WTC11 (cell line): ENCODE measurements at regions not wholly inside any gene's neighbourhood (a gene's known extent, or its start where the extent isn't known, plus 50 kb on each side); places are given as distances from the start of the nearest gene placed in this dataset.

Source experiments
- ATF3 ChIP-seq: sonication (generic); formaldehyde crosslinking; conservative IDR thresholded peaks from 2 replicates; pipeline ENCODE4 v1.8.1; 2022; ENCODE audit warnings: mild to moderate bottlenecking, missing genetic modification reagents
- CREB1 ChIP-seq: sonication (generic); formaldehyde crosslinking; IDR thresholded peaks from 2 replicates; pipeline ENCODE4 v1.8.0; 2023; ENCODE audit warnings: mild to moderate bottlenecking, missing genetic modification reagents
- CREM ChIP-seq: sonication (generic); formaldehyde crosslinking; IDR thresholded peaks from 2 replicates; pipeline ENCODE4 v1.8.1; 2022; ENCODE audit warnings: mild to moderate bottlenecking, missing genetic modification reagents, moderate library complexity
- CTCF ChIP-seq: fragments of 200-600 bp; IDR thresholded peaks from 2 replicates; pipeline ENCODE4 v1.8.0; 2022; ENCODE audit warnings: antibody characterized with exemption
- MAX ChIP-seq: sonication (generic); formaldehyde crosslinking; IDR thresholded peaks from 2 replicates; pipeline ENCODE4 v1.8.0; 2022; ENCODE audit warnings: mild to moderate bottlenecking, missing genetic modification reagents
- NFYB ChIP-seq: sonication (generic); formaldehyde crosslinking; conservative IDR thresholded peaks from 2 replicates; pipeline ENCODE4 v1.8.0; 2022; ENCODE audit warnings: low read depth, missing genetic modification reagents
- TCF7 ChIP-seq: sonication (generic); formaldehyde crosslinking; IDR thresholded peaks from 2 replicates; pipeline ENCODE4 v1.8.0; 2022; ENCODE audit warnings: mild to moderate bottlenecking, low read depth, missing genetic modification reagents, moderate library complexity
- TEAD4 ChIP-seq: sonication (generic); formaldehyde crosslinking; IDR thresholded peaks from 2 replicates; pipeline ENCODE4 v1.8.0; 2022; ENCODE audit warnings: mild to moderate bottlenecking, missing genetic modification reagents
- ZNF281 ChIP-seq: sonication (generic); formaldehyde crosslinking; IDR thresholded peaks from 2 replicates; pipeline ENCODE4 v1.8.0; 2023; ENCODE audit warnings: mild to moderate bottlenecking, missing genetic modification reagents
- ZNF423 ChIP-seq: fragments of 250-450 bp; sonication (Bioruptor Pico); IDR thresholded peaks from 2 replicates; pipeline ENCODE4 v2.1.2; 2022; ENCODE audit warnings: mild to moderate bottlenecking, moderate library complexity

DNA sequence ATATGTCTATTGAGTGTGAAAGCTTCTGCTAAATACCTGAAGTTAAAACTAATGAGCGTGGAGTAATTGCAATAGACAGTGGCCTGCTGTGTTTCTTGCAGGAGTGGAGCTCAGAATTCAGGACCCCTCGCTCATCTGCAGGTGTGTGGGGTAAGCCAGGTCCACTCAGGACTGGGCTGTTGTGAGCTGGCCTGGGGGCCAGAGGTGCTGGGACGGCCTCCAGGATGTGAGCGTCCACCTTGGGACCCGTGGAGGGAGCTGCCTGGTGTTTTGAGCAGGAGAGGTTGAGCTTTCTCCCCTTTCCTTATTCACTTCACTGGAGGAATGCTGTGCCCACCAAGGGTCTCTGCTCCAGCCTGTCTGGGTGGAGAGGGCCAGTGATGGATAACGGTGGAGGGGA lies 681.2 kb downstream of the BRD1 start:
- TF ChIP-seq MAX, result no peak
- no peak for TF ChIP-seq CTCF
- no peak for TF ChIP-seq ATF3
- no peak for TF ChIP-seq TCF7 (CRISPR knock-in tag)
- TF ChIP-seq TEAD4 (CRISPR knock-in tag), result no peak
- TF ChIP-seq NFYB (CRISPR knock-in tag), result no peak
- no peak for TF ChIP-seq ZNF281 (CRISPR knock-in tag)
- no peak for TF ChIP-seq CREB1 (CRISPR knock-in tag)
- no peak for TF ChIP-seq CREM
- TF ChIP-seq ZNF423 (CRISPR knock-in tag), result no peak
